MCF 10A (cell line): ENCODE measurements at regions not wholly inside any gene's neighbourhood (a gene's known extent, or its start where the extent isn't known, plus 50 kb on each side); places are given as distances from the start of the nearest gene placed in this dataset.

Experiments
- BruUV-seq: library from RNA; stranded (reverse); fragments of 400-500 nt; replicated peaks from 2 replicates; lab custom pipeline; 2021; lab: Mats Ljungman, UMichigan
- CTCF ChIA-PET: fragments of 300-600 bp; sonication (Branson Sonifier 250); formaldehyde crosslinking; extraction: SDS; loops from one replicate; lab custom pipeline; 2021; ENCODE audit warnings: antibody characterized with exemption, inconsistent platforms; lab: Yijun Ruan, JAX
- POLR2A ChIA-PET: fragments of 300-600, 350-650 bp; sonication (Branson Sonifier 250); formaldehyde crosslinking; extraction: SDS; loops from one replicate; lab custom pipeline; 2020; ENCODE audit warnings: antibody characterized with exemption, inconsistent platforms; lab: Yijun Ruan, JAX
- DNase-seq: peaks from one replicate; pipeline ENCODE4 v3.0.0-alpha.2; 2018; ENCODE audit not compliant: unreplicated experiment
- H3K27ac Mint-ChIP-seq: one replicate; pipeline ENCODE4 v1.8.0; 2022; ENCODE audit warnings: mild to moderate bottlenecking, low read depth, mixed read lengths; ENCODE audit not compliant: unreplicated experiment
- H3K27me3 Mint-ChIP-seq: one replicate; pipeline ENCODE4 v1.8.0; 2022; ENCODE audit warnings: mixed read lengths; ENCODE audit not compliant: insufficient read depth, unreplicated experiment
- H3K36me3 Mint-ChIP-seq: one replicate; pipeline ENCODE4 v1.8.0; 2022; ENCODE audit warnings: mild to moderate bottlenecking, moderate library complexity, mixed read lengths; ENCODE audit not compliant: insufficient read depth, unreplicated experiment
- H3K4me1 Mint-ChIP-seq: one replicate; pipeline ENCODE4 v1.8.0; 2022; ENCODE audit warnings: mixed read lengths; ENCODE audit not compliant: insufficient read depth, unreplicated experiment
- H3K4me3 Mint-ChIP-seq: one replicate; pipeline ENCODE4 v1.8.0; 2022; ENCODE audit warnings: mild to moderate bottlenecking, moderate library complexity, mixed read lengths; ENCODE audit not compliant: unreplicated experiment
- H3K9me3 Mint-ChIP-seq: one replicate; pipeline ENCODE4 v1.8.0; 2022; ENCODE audit warnings: mixed read lengths; ENCODE audit not compliant: unreplicated experiment
- CTCF ChIP-seq: fragments of 200-600 bp; IDR thresholded peaks from one replicate; pipeline ENCODE4 v1.8.0; 2022; ENCODE audit warnings: antibody characterized with exemption, mild to moderate bottlenecking; ENCODE audit not compliant: unreplicated experiment
- intact Hi-C: fragments of 100-400 bp; cut with micrococcal nuclease; formaldehyde crosslinking; loops from 2 replicates; pipeline ENCODE4 v1.14.1; 2022

- Mint-ChIP-seq H3K4me3 (no peak overlapping the region), H3K36me3 (no peaks in the 10 kb centered on the region), H3K27me3 (peaks cover 11% of the 10 kb centered on the region), H3K4me1 (no peaks in the 10 kb centered on the region), H3K27ac (no peak overlapping the region), H3K9me3 (no peaks in the 10 kb centered on the region)
- no peak for DNase-seq
- no peak for TF ChIP-seq CTCF
- CTCF ChIA-PET, result no interaction called here
- POLR2A ChIA-PET, result no interaction called here
- no TSS peak for BruUV-seq
- intact Hi-C loops, result no loop called here
Observed at GRCh38 chr12:107241411-107241810, 148.1 kb upstream of the CRY1 start.

- H3K27me3 Mint-ChIP-seq, result peaks cover 11% of the 10 kb centered on the region
- H3K36me3 Mint-ChIP-seq, result no peaks in the 10 kb centered on the region
- H3K9me3 Mint-ChIP-seq, result no peaks in the 10 kb centered on the region
- no TSS peak for BruUV-seq
- DNase-seq, result no peak
- POLR2A ChIA-PET, result no interaction called here
- intact Hi-C loops, result no loop called here
- no peak overlapping the region for H3K4me3 Mint-ChIP-seq
- no peaks in the 10 kb centered on the region for H3K4me1 Mint-ChIP-seq
- no peak for TF ChIP-seq CTCF
- H3K27ac Mint-ChIP-seq, result no peak overlapping the region
- CTCF ChIA-PET, result interaction anchor here (0.5 kb wide), 1 partner anchor 369 kb away, joined by 4 read pairs; no protein-coding TSS in a partner anchor
Observed at GRCh38 chr12:107242189-107242588, 148.8 kb upstream of the CRY1 start.

GRCh38 chr12:107243341-107243740, 150.0 kb upstream of the CRY1 start:
- Mint-ChIP-seq H3K27ac (no peak overlapping the region), H3K27me3 (peaks cover 11% of the 10 kb centered on the region), H3K36me3 (no peaks in the 10 kb centered on the region), H3K4me1 (no peaks in the 10 kb centered on the region), H3K9me3 (no peaks in the 10 kb centered on the region), H3K4me3 (no peak overlapping the region)
- intact Hi-C loops, result no loop called here
- ChIA-PET CTCF (no interaction called here), POLR2A (no interaction called here)
- no TSS peak for BruUV-seq
- no peak for DNase-seq
- TF ChIP-seq CTCF, result no peak

- H3K4me3 Mint-ChIP-seq, result no peak overlapping the region
- intact Hi-C loops, result no loop called here
- no TSS peak for BruUV-seq
- TF ChIP-seq CTCF, result no peak
- H3K27ac Mint-ChIP-seq, result no peak overlapping the region
- no peak for DNase-seq
- H3K9me3 Mint-ChIP-seq, result no peaks in the 10 kb centered on the region
- no peaks in the 10 kb centered on the region for H3K4me1 Mint-ChIP-seq
- peaks cover 11% of the 10 kb centered on the region for H3K27me3 Mint-ChIP-seq
- CTCF ChIA-PET, result interaction anchor here (0.6 kb wide), 1 partner anchor 80 kb away, joined by 3 read pairs; no protein-coding TSS in a partner anchor
- no peaks in the 10 kb centered on the region for H3K36me3 Mint-ChIP-seq
- POLR2A ChIA-PET, result no interaction called here
Observed at GRCh38 chr12:107244584-107244983, 151.2 kb upstream of the CRY1 start.
